Tibial artery (tissue), 4 donors: ENCODE measurements at regions not wholly inside any gene's neighbourhood (a gene's known extent, or its start where the extent isn't known, plus 50 kb on each side); places are given as distances from the start of the nearest gene placed in this dataset.

ENCODE experiments used
- DNase-seq, 2 donors: peaks; one replicate each; pipeline ENCODE4 v3.0.0-alpha.2; 2019
- H3K27ac ChIP-seq, 2 donors: fragments of 200-600 bp; sonication (generic) in 1 of 2; 1 replicate in 1 of 2; 2 replicates in 1 of 2; pipeline ENCODE4 v1.5.1; 2018 to 2019; ENCODE audit warnings: mild to moderate bottlenecking in 1 of 2
- H3K27me3 ChIP-seq, 2 donors: fragments of 200-600 bp; sonication (generic) in 1 of 2; one replicate each; pipeline versions ENCODE4 v1.5.1 to v1.6.0; 2016 to 2019
- H3K36me3 ChIP-seq, 3 donors: fragments of 200-600 bp; sonication (generic) in 2 of 3; one replicate each; pipeline ENCODE4 v1.5.1; 2016 to 2019; ENCODE audit warnings: mild to moderate bottlenecking in 2 of 3
- H3K4me1 ChIP-seq, 4 donors: fragments of 200-600 bp; sonication (generic) in 2 of 4; 1 replicate in 3 of 4; 2 replicates in 1 of 4; pipeline ENCODE4 v1.5.1; 2016 to 2019
- H3K4me3 ChIP-seq, 2 donors: fragments of 200-600 bp; sonication (generic) in 1 of 2; 1 replicate in 1 of 2; 2 replicates in 1 of 2; pipeline ENCODE4 v1.5.1; 2018 to 2019; ENCODE audit warnings: mild to moderate bottlenecking in 2 of 2
- H3K9me3 ChIP-seq, 3 donors: fragments of 200-600 bp; sonication (generic) in 1 of 3; one replicate each; pipeline ENCODE4 v1.5.1; 2016 to 2019
- CTCF ChIP-seq, 2 experiments: fragments of 200-600 bp in 1 of 2; fragments of 450-650 bp in 1 of 2; IDR thresholded peaks; one replicate each; pipeline ENCODE4 v1.5.1; 2017 to 2019; ENCODE audit warnings: antibody characterized with exemption in 2 of 2, mild to moderate bottlenecking in 1 of 2, moderate library complexity in 1 of 2
- intact Hi-C: fragments of 100-400 bp; cut with DNase I; formaldehyde crosslinking; loops from one replicate; pipeline ENCODE4 v1.15.0; 2023; ENCODE audit warnings: low total_unique reads

GRCh38 chr7:34207810-34208209 is 302.5 kb downstream of the BMPER start:
- no peaks in the 10 kb centered on the region for H3K4me1 ChIP-seq
- DNase-seq, result no peak
- no peaks in the 10 kb centered on the region for H3K27me3 ChIP-seq
- no peak overlapping the region for H3K27ac ChIP-seq
- TF ChIP-seq CTCF (IDR thresholded peaks at IDR 0.05), result no peak
- intact Hi-C loops, result no loop called here
- H3K4me3 ChIP-seq, result no peak overlapping the region
- H3K9me3 ChIP-seq, result no peaks in the 10 kb centered on the region
- no peaks in the 10 kb centered on the region for H3K36me3 ChIP-seq

GRCh38 chr7:34208878-34209621 is 303.7 kb downstream of the BMPER start:
- H3K4me1 ChIP-seq, result no peaks in the 10 kb centered on the region

GRCh38 chr7:34211018-34211417 is 305.7 kb downstream of the BMPER start:
- intact Hi-C loops, result no loop called here

More at GRCh38 chr7:34208878-34209621, 303.7 kb downstream of the BMPER start:
- Histone ChIP-seq H3K27me3 (no peaks in the 10 kb centered on the region), H3K4me3 (no peak overlapping the region), H3K9me3 (no peaks in the 10 kb centered on the region), H3K36me3 (no peaks in the 10 kb centered on the region), H3K27ac (no peak overlapping the region)
- DNase-seq, result no peak
- TF ChIP-seq CTCF (IDR thresholded peaks at IDR 0.05), result no peak
- intact Hi-C loops, result no loop called here

DNA sequence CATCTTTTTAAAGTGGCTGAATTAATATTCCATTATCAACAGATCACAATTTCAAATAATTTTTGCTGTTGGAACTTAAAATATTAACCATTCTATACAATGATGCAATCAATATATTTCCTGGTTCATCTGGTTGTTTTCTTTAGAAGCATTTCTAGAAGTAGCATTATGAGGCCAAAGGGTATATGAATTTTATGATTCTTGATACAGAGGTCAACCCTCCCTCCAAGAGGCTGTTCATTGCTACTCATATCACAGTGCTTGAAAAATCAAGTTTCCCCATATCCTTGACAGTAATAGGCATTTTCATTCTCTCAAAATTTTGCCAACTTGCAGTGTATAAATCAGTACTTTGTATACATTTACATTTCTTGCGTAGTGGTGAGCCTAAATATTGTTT is 312.6 kb downstream of the BMPER start:
- no peak for TF ChIP-seq CTCF (IDR thresholded peaks at IDR 0.05)
- Histone ChIP-seq H3K27ac (no peak overlapping the region), H3K27me3 (no peaks in the 10 kb centered on the region), H3K4me1 (no peaks in the 10 kb centered on the region), H3K4me3 (no peak overlapping the region), H3K9me3 (no peaks in the 10 kb centered on the region), H3K36me3 (no peaks in the 10 kb centered on the region)
- intact Hi-C loops, result no loop called here
- DNase-seq, result no peak

More at GRCh38 chr7:34211018-34211417, 305.7 kb downstream of the BMPER start:
- Histone ChIP-seq H3K4me1 (no peaks in the 10 kb centered on the region), H3K36me3 (no peaks in the 10 kb centered on the region), H3K9me3 (no peaks in the 10 kb centered on the region), H3K4me3 (no peak overlapping the region), H3K27me3 (no peaks in the 10 kb centered on the region), H3K27ac (no peak overlapping the region)
- TF ChIP-seq CTCF (IDR thresholded peaks at IDR 0.05), result no peak
- no peak for DNase-seq

DNA sequence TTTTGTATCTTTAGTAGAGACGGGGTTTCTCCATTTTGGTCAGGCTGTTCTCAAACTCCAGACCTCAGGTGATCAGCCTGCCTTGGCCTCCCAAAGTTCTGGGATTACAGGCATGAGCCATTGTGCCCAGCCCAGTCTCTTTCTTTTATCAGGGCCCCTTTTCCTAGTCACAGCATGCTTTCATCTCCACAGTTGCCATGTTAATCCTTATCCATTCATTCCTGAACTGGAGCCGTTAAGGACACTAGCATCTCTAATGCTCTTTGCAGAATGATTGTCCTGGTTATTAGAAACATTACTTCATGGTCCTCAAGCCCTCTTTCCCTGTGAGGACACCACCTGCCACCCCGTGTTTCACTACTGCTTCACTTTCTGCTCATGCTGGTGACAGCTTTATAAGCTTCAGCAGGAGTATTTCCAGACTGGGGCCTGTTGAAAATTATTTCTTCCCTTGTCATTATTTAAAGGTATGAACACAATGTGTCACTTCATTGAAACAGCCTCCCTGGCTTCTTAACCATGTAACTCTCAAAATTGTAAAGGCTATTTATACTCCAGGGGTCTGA is 313.9 kb downstream of the BMPER start:
- DNase-seq, result no peak
- Histone ChIP-seq H3K27ac (no peak overlapping the region), H3K4me1 (no peaks in the 10 kb centered on the region), H3K4me3 (no peak overlapping the region), H3K36me3 (no peaks in the 10 kb centered on the region), H3K27me3 (no peaks in the 10 kb centered on the region), H3K9me3 (no peaks in the 10 kb centered on the region)
- intact Hi-C loops, result no loop called here
- TF ChIP-seq CTCF (IDR thresholded peaks at IDR 0.05), result no peak
